ENCODE measurements at regions not wholly inside any gene's neighbourhood (a gene's known extent, or its start where the extent isn't known, plus 50 kb on each side); places are given as distances from the start of the nearest gene placed in this dataset.

- H3K27ac ChIP-seq (ENCODE audit: low read depth, low read length): no peak overlapping the region
- ChIA-PET RAD21 (ENCODE audit: low non-redundant PET in 1 of 2, low total read pairs in 2 of 2, uncharacterized antibody in 2 of 2, unreplicated experiment in 2 of 2) (no interaction called here), CTCF (no interaction called here), POLR2A (no interaction called here)
- H3K9ac ChIP-seq (ENCODE audit: low read length): no peak overlapping the region
- no peaks in the 10 kb centered on the region for H3K9me3 ChIP-seq (ENCODE audit: control insufficient read depth in 1 of 2, insufficient read depth in 1 of 2, low read depth in 1 of 2, low read length in 2 of 2)
- H3K9me2 ChIP-seq (ENCODE audit: insufficient read depth): no peaks in the 10 kb centered on the region
- no peak overlapping the region for H3K4me2 ChIP-seq (ENCODE audit: low read length)
- no peaks in the 10 kb centered on the region for H3K36me3 ChIP-seq (ENCODE audit: control insufficient read depth in 1 of 2, insufficient read depth in 2 of 2, low read length in 2 of 2)
- BruUV-seq (replicated peaks): no TSS peak
- H3K27me3 ChIP-seq (ENCODE audit: insufficient read depth, low read length): no peaks in the 10 kb centered on the region
- TF ChIP-seq ZNF274 (IDR thresholded peaks at IDR 0.05; ENCODE audit: low read depth, low read length) (no peak), EZH2 (IDR thresholded peaks at IDR 0.05) (no peak), JUND (IDR thresholded peaks at IDR 0.05) (no peak), EGR1 (IDR thresholded peaks at IDR 0.05; ENCODE audit: low read depth) (no peak), SIN3A (IDR thresholded peaks at IDR 0.05; ENCODE audit: low read depth) (no peak)
- TF ChIP-seq, protein P1, sequence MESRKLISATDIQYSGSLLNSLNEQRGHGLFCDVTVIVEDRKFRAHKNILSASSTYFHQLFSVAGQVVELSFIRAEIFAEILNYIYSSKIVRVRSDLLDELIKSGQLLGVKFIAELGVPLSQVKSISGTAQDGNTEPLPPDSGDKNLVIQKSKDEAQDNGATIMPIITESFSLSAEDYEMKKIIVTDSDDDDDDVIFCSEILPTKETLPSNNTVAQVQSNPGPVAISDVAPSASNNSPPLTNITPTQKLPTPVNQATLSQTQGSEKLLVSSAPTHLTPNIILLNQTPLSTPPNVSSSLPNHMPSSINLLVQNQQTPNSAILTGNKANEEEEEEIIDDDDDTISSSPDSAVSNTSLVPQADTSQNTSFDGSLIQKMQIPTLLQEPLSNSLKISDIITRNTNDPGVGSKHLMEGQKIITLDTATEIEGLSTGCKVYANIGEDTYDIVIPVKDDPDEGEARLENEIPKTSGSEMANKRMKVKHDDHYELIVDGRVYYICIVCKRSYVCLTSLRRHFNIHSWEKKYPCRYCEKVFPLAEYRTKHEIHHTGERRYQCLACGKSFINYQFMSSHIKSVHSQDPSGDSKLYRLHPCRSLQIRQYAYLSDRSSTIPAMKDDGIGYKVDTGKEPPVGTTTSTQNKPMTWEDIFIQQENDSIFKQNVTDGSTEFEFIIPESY (IDR thresholded peaks at IDR 0.05; ENCODE audit: extremely low read depth, insufficient replicate concordance, low read length): no peak
- TF ChIP-seq, protein P2, sequence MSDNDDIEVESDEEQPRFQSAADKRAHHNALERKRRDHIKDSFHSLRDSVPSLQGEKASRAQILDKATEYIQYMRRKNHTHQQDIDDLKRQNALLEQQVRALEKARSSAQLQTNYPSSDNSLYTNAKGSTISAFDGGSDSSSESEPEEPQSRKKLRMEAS (IDR thresholded peaks at IDR 0.05): no peak
- no peaks in the 10 kb centered on the region for H3K79me2 ChIP-seq (ENCODE audit: insufficient read depth, low read length)
- no peak overlapping the region for H3K4me3 ChIP-seq (replicated peaks in 1 of 2; ENCODE audit: low read depth in 1 of 2, low read length in 2 of 2)
- intact Hi-C loops (cut with micrococcal nuclease): no loop called here
- H3K4me1 ChIP-seq (ENCODE audit: control insufficient read depth in 1 of 2, insufficient read depth in 2 of 2, low read length in 2 of 2): no peaks in the 10 kb centered on the region
- H2AFZ ChIP-seq (ENCODE audit: low read depth, low read length, poor library complexity, severe bottlenecking): no peak overlapping the region
- DNase-seq (ENCODE audit: low read depth, low spot score) (no peak), ATAC-seq (no peak)
- H4K20me1 ChIP-seq (ENCODE audit: insufficient read depth): no peaks in the 10 kb centered on the region
These were observed 1616.8 kb upstream of the ACVR2A start for GRCh38 chr2:146228020-146228393.
